HEK293T (cell line): ENCODE measurements at regions not wholly inside any gene's neighbourhood (a gene's known extent, or its start where the extent isn't known, plus 50 kb on each side); places are given as distances from the start of the nearest gene placed in this dataset.

Source experiments
- CTCF ChIA-PET: fragments of 350-600 bp; formaldehyde crosslinking; extraction: SDS; loops from one replicate; lab custom pipeline; 2021; ENCODE audit warnings: antibody characterized with exemption, inconsistent platforms; lab: Yijun Ruan, JAX
- POLR2A ChIA-PET: fragments of 350-600 bp; formaldehyde crosslinking; extraction: SDS; loops from one replicate; lab custom pipeline; 2020; ENCODE audit warnings: antibody characterized with exemption, inconsistent platforms; lab: Yijun Ruan, JAX
- DNase-seq: peaks from one replicate; pipeline ENCODE4 v3.0.0; 2012; ENCODE audit warnings: mixed read lengths; ENCODE audit errors: extremely low spot score
- ARNT ChIP-seq: fragments of 450-650 bp; IDR thresholded peaks from 2 replicates; pipeline ENCODE4 v1.6.1; 2017; ENCODE audit warnings: mild to moderate bottlenecking
- BHLHE40 ChIP-seq: fragments of 450-650 bp; IDR thresholded peaks from 2 replicates; pipeline ENCODE4 v1.6.1; 2016; ENCODE audit warnings: mild to moderate bottlenecking, moderate library complexity, borderline replicate concordance
- CTBP1 ChIP-seq: fragments of 450-650 bp; IDR thresholded peaks from 2 replicates; pipeline ENCODE4 v1.6.1; 2016; ENCODE audit warnings: borderline replicate concordance
- FOXK2 ChIP-seq: fragments of 450-650 bp; IDR thresholded peaks from 2 replicates; pipeline ENCODE4 v1.6.1; 2016; ENCODE audit warnings: mild to moderate bottlenecking
- FOXM1 ChIP-seq: fragments of 450-650 bp; IDR thresholded peaks from 2 replicates; pipeline ENCODE4 v1.6.1; 2017; ENCODE audit warnings: mild to moderate bottlenecking, borderline replicate concordance
- HDGF ChIP-seq: fragments of 450-650 bp; IDR thresholded peaks from 2 replicates; pipeline ENCODE4 v1.6.1; 2017; ENCODE audit warnings: antibody characterized with exemption, borderline replicate concordance
- L3MBTL2 ChIP-seq: fragments of 450-650 bp; conservative IDR thresholded peaks from 2 replicates; pipeline ENCODE4 v1.6.1; 2016; ENCODE audit warnings: mild to moderate bottlenecking
- LEF1 ChIP-seq: fragments of 450-650 bp; IDR thresholded peaks from 2 replicates; pipeline ENCODE4 v1.6.1; 2017; ENCODE audit warnings: mild to moderate bottlenecking, borderline replicate concordance
- NFRKB ChIP-seq: fragments of 450-650 bp; IDR thresholded peaks from 2 replicates; pipeline ENCODE4 v1.6.1; 2016; ENCODE audit warnings: mild to moderate bottlenecking, moderate library complexity
- PKNOX1 ChIP-seq: fragments of 450-650 bp; IDR thresholded peaks from 2 replicates; pipeline ENCODE4 v1.6.1; 2016
- SP1 ChIP-seq: fragments of 450-650 bp; IDR thresholded peaks from 2 replicates; pipeline ENCODE4 v1.6.1; 2017
- TARDBP ChIP-seq: fragments of 450-650 bp; IDR thresholded peaks from 2 replicates; pipeline ENCODE4 v1.6.1; 2016
- ZNF384 ChIP-seq: fragments of 450-650 bp; IDR thresholded peaks from 2 replicates; pipeline ENCODE4 v1.6.1; 2016

GRCh38 chr2:71277536-71278103 lies 50.7 kb upstream of the PAIP2B start:
- ChIA-PET POLR2A (interaction anchor here (1.1 to 1.2 kb wide), 4 partner anchors 15 to 140 kb away, joined by 3 read pairs; partner anchors contain the start of gene ZNF638), CTCF (interaction anchor here (0.6 to 2.2 kb wide), 5 partner anchors 10 to 54 kb away, joined by 3 to 7 read pairs (median 5); partner anchors contain the start of gene PAIP2B)
- TF ChIP-seq NFRKB (no peak), SP1 (no peak), TARDBP (0 out of 2 replicates have a peak, but pooled peaks have one; percentile 13), CTBP1 (no peak; the same call in 1 of the 2 replicates), FOXK2 (peak; percentile 18; the same call in 1 of the 2 replicates), BHLHE40 (no peak), FOXM1 (no peak), PKNOX1 (no peak)
- DNase-seq: peak; percentile 77

GRCh38 chr2:71277147-71277475 lies 50.2 kb upstream of the PAIP2B start:
- ChIA-PET POLR2A (interaction anchor here (0.9 to 1.3 kb wide), 7 partner anchors 10 to 140 kb away, joined by 3 to 4 read pairs (median 3); no protein-coding TSS in a partner anchor), CTCF (interaction anchor here (0.6 to 2.2 kb wide), 5 partner anchors 11 to 54 kb away, joined by 3 to 7 read pairs (median 5); partner anchors contain the start of gene PAIP2B)
- DNase-seq: no peak
- TF ChIP-seq SP1: no peak
- no peak for TF ChIP-seq L3MBTL2
- no peak for TF ChIP-seq LEF1
- TF ChIP-seq BHLHE40: no peak
- no peak for TF ChIP-seq FOXM1
- no peak for TF ChIP-seq ZNF384
- TF ChIP-seq ARNT: no peak
- TF ChIP-seq CTBP1: no peak
- no peak for TF ChIP-seq HDGF
- TF ChIP-seq FOXK2: no peak

GRCh38 chr2:71276311-71277146 lies 49.6 kb upstream of the PAIP2B start:
- DNase-seq: peak; percentile 97
- ChIA-PET POLR2A (interaction anchor here (0.6 to 1.3 kb wide), 12 partner anchors 11 to 208 kb away, joined by 3 to 9 read pairs (median 3); partner anchors contain the start of genes NAGK, PAIP2B and ZNF638), CTCF (interaction anchor here (0.6 to 2.2 kb wide), 7 partner anchors 11 to 81 kb away, joined by 3 to 7 read pairs (median 5); partner anchors contain the start of gene PAIP2B)
- TF ChIP-seq ARNT (no peak), L3MBTL2 (peak; percentile 88)
